ENCODE measurements at regions not wholly inside any gene's neighbourhood (a gene's known extent, or its start where the extent isn't known, plus 50 kb on each side); places are given as distances from the start of the nearest gene placed in this dataset.
"Not testable (repeated sequence)": the region's sequence is repeated elsewhere in the genome, so short reads cannot be mapped to it uniquely, and the experiment has no call there.

GRCh38 chr4:96429657-96430056 is 589.8 kb downstream of the PDHA2 start:
- DNase-seq (ENCODE audit: low spot score): no peak

- DNase-seq (ENCODE audit: low spot score): no peak
Observed at GRCh38 chr4:96431094-96431493, 591.2 kb downstream of the PDHA2 start.

GRCh38 chr4:96448315-96448872 is 608.5 kb downstream of the PDHA2 start:
- DNase-seq (ENCODE audit: low spot score): no peak

GRCh38 chr4:96455045-96455720 is 615.3 kb downstream of the PDHA2 start:
- DNase-seq (ENCODE audit: low spot score): no peak

GRCh38 chr4:96458031-96458430 is 618.1 kb downstream of the PDHA2 start:
- not testable (repeated sequence) for DNase-seq (ENCODE audit: low spot score)

GRCh38 chr4:96459105-96459504 is 619.2 kb downstream of the PDHA2 start:
- no peak for DNase-seq (ENCODE audit: low spot score)

- no peak for DNase-seq (ENCODE audit: low spot score)
Observed at GRCh38 chr4:96465834-96466233, 625.9 kb downstream of the PDHA2 start.

- DNase-seq (ENCODE audit: low spot score): no peak
Observed at GRCh38 chr4:96471956-96472867, 632.3 kb downstream of the PDHA2 start.

GRCh38 chr4:96473246-96473645 is 633.4 kb downstream of the PDHA2 start:
- DNase-seq (ENCODE audit: low spot score): no peak

- DNase-seq (ENCODE audit: low spot score): no peak
Observed at GRCh38 chr4:96483308-96484030, 643.6 kb downstream of the PDHA2 start.

- no peak for DNase-seq (ENCODE audit: low spot score)
Observed at GRCh38 chr4:96486563-96486962, 646.7 kb downstream of the PDHA2 start.

- DNase-seq (ENCODE audit: low spot score): no peak
Observed at GRCh38 chr4:96497621-96498020, 657.7 kb downstream of the PDHA2 start.

GRCh38 chr4:96504386-96504785 is 664.5 kb downstream of the PDHA2 start:
- DNase-seq (ENCODE audit: low spot score): no peak

- no peak for DNase-seq (ENCODE audit: low spot score)
Observed at GRCh38 chr4:96509039-96509741, 669.3 kb downstream of the PDHA2 start.

GRCh38 chr4:96519291-96519690 is 679.4 kb downstream of the PDHA2 start:
- no peak for DNase-seq (ENCODE audit: low spot score)

GRCh38 chr4:96521046-96521536 is 681.2 kb downstream of the PDHA2 start:
- DNase-seq (ENCODE audit: low spot score): no peak

GRCh38 chr4:96523611-96524010 is 683.7 kb downstream of the PDHA2 start:
- DNase-seq (ENCODE audit: low spot score): no peak

- DNase-seq (ENCODE audit: low spot score): no peak
Observed at GRCh38 chr4:96524311-96524875, 684.5 kb downstream of the PDHA2 start.

GRCh38 chr4:96525898-96526297 is 686.0 kb downstream of the PDHA2 start:
- peak; percentile 2 for DNase-seq (ENCODE audit: low spot score)

- no peak for DNase-seq (ENCODE audit: low spot score)
Observed at GRCh38 chr4:96526625-96527024, 686.7 kb downstream of the PDHA2 start.

- no peak for DNase-seq (ENCODE audit: low spot score)
Observed at GRCh38 chr4:96531836-96532235, 691.9 kb downstream of the PDHA2 start.

Measured in COLO829 (cell line).